ENCODE measurements at regions not wholly inside any gene's neighbourhood (a gene's known extent, or its start where the extent isn't known, plus 50 kb on each side); places are given as distances from the start of the nearest gene placed in this dataset.
A peak's percentile ranks its signal among the peaks of the same experiment; 100 is the strongest.

DNA sequence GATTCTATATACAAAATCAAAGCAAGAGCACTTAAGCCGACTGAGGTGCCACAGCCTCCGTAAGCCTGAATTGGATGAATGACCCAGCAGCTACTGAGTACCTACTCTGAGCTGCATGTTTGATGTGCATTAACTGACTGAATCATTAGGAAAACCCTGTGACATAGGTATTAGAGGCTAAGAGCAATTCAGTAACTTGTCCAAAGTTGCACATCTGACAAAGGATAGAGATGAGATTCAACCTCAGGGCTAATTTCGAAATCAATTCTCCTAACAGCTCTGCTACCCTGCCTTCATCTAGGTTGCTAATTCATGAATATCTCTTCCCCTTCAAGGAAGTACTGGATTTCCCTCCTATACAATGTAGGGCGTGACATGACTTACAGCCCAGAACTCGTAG is 89.1 kb upstream of the GLIS3 start:
- Mint-ChIP-seq H3K4me3 (no peak overlapping the region), H3K36me3 (no peaks in the 10 kb centered on the region), H3K27me3 (peaks cover 4% of the 10 kb centered on the region), H3K4me1 (ENCODE audit: unreplicated experiment) (no peaks in the 10 kb centered on the region), H3K27ac (no peak overlapping the region), H3K9me3 (no peaks in the 10 kb centered on the region)
- TF ChIP-seq, protein P1, sequence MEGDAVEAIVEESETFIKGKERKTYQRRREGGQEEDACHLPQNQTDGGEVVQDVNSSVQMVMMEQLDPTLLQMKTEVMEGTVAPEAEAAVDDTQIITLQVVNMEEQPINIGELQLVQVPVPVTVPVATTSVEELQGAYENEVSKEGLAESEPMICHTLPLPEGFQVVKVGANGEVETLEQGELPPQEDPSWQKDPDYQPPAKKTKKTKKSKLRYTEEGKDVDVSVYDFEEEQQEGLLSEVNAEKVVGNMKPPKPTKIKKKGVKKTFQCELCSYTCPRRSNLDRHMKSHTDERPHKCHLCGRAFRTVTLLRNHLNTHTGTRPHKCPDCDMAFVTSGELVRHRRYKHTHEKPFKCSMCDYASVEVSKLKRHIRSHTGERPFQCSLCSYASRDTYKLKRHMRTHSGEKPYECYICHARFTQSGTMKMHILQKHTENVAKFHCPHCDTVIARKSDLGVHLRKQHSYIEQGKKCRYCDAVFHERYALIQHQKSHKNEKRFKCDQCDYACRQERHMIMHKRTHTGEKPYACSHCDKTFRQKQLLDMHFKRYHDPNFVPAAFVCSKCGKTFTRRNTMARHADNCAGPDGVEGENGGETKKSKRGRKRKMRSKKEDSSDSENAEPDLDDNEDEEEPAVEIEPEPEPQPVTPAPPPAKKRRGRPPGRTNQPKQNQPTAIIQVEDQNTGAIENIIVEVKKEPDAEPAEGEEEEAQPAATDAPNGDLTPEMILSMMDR (conservative IDR thresholded peaks at IDR 0.05): no peak
- no peak for DNase-seq (ENCODE audit: extremely low spot score, unreplicated experiment)

DNA sequence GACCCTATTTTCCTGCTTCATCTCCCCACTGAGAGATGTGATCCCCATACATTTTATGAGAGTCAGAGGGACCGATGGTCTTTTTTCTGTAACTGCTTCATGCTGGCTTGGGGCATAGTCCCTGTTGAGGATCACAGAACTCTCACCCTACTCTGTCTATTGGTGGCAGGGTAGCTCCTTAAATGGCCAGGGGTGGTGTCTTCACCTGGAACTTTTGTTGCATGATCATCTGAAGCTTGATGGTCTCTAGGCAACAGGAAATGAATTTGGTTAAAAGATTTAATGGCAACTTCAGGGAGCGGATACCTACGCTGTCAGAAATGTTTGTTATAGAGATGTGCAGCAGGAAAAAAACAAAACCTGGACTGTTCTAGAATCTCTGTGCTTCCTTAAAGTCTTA is 87.0 kb upstream of the GLIS3 start:
- H3K27me3 Mint-ChIP-seq: peaks cover 4% of the 10 kb centered on the region

GRCh38 chr9:4384750-4385149 is 84.9 kb upstream of the GLIS3 start:
- Mint-ChIP-seq H3K27me3 (peaks cover 1% of the 10 kb centered on the region), H3K4me1 (ENCODE audit: unreplicated experiment) (peaks cover 8% of the 10 kb centered on the region), H3K36me3 (no peaks in the 10 kb centered on the region), H3K27ac (no peak overlapping the region), H3K4me3 (no peak overlapping the region), H3K9me3 (no peaks in the 10 kb centered on the region)
- TF ChIP-seq, protein P1 (conservative IDR thresholded peaks at IDR 0.05): no peak
- no peak for DNase-seq (ENCODE audit: extremely low spot score, unreplicated experiment)

More for the DNA sequence above, 87.0 kb upstream of the GLIS3 start:
- Mint-ChIP-seq H3K9me3 (no peaks in the 10 kb centered on the region), H3K27ac (no peak overlapping the region), H3K36me3 (no peaks in the 10 kb centered on the region), H3K4me3 (no peak overlapping the region), H3K4me1 (ENCODE audit: unreplicated experiment) (peaks cover 3% of the 10 kb centered on the region)
- TF ChIP-seq, protein P1 (conservative IDR thresholded peaks at IDR 0.05): no peak
- DNase-seq (ENCODE audit: extremely low spot score, unreplicated experiment): no peak

DNA sequence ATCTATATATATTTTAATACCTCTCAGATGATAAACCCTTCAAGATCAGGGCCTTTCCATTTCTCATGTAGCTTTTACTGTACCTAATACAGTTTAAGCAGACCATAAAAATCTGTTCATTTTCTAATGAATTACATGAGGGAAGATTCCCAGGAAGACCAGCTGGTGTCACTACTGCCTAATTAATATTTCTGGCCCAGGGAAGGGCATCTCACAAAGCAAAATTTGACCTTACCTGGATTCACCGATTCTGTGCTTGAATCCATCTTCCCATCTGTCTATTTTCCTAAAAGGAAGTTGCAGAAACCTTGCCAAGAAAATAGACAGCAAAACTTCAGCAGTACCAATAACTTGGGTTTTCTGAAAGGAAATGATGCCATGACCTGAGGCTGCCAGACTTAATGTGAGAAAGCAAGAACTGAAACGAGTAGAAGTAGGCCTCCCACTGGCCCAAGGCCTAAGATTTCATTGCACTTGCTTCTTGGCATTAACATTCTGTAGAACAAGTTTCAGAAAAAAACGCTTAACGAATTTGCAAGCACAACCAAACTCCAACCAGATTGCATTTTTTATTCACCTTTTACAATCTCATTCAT is 83.0 kb upstream of the GLIS3 start:
- H3K36me3 Mint-ChIP-seq: no peaks in the 10 kb centered on the region
- no peaks in the 10 kb centered on the region for H3K9me3 Mint-ChIP-seq
- H3K27me3 Mint-ChIP-seq: no peaks in the 10 kb centered on the region
- no peak overlapping the region for H3K27ac Mint-ChIP-seq
- DNase-seq (ENCODE audit: extremely low spot score, unreplicated experiment): no peak
- TF ChIP-seq, protein P1 (conservative IDR thresholded peaks at IDR 0.05): peak; percentile 74
- H3K4me1 Mint-ChIP-seq (ENCODE audit: unreplicated experiment): peaks cover 8% of the 10 kb centered on the region
- H3K4me3 Mint-ChIP-seq: no peak overlapping the region

DNA sequence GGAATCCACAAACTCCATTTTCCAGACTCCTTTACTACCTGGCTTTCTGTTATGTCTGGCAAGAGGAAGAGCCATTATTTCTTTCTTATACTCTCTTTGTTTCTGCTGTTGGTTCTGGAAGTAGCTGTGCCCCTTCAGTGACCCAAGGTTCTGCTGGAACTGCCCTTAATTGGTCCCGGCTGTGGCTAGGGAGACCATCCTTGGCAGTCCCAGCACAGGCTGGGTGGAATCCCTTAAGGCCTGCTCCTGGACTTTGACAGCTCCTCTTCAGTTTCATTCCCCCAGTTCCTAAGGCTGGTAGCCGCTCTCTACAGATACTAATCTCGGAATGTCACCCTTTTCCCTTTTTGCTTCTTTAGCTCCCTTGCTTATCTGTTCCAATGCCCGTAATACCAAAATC is 81.9 kb upstream of the GLIS3 start:
- no peak overlapping the region for H3K27ac Mint-ChIP-seq
- H3K4me3 Mint-ChIP-seq: no peak overlapping the region
- H3K27me3 Mint-ChIP-seq: no peaks in the 10 kb centered on the region
- no peak for DNase-seq (ENCODE audit: extremely low spot score, unreplicated experiment)
- peaks cover 8% of the 10 kb centered on the region for H3K4me1 Mint-ChIP-seq (ENCODE audit: unreplicated experiment)
- no peaks in the 10 kb centered on the region for H3K36me3 Mint-ChIP-seq
- TF ChIP-seq, protein P1 (conservative IDR thresholded peaks at IDR 0.05): no peak
- H3K9me3 Mint-ChIP-seq: no peaks in the 10 kb centered on the region

DNA sequence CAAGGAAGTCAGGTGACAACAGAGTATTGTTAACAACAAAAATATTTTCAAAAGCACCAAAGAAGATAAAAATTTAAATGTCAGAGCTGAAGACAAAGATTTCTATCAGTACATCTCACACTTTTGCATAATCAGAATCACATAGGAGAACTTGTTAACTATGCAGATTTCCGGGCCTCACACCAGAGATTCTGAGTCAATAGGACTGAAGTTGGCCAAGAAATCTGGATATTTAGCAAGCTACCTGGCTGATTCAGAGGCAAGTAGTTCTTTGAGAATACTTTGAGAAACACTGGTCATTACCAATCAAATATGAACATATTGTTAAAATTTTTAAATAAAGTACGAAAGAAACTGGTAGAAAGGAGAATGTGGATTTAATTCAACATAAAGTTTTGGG is 80.5 kb upstream of the GLIS3 start:
- Mint-ChIP-seq H3K36me3 (no peaks in the 10 kb centered on the region), H3K4me3 (no peak overlapping the region), H3K4me1 (ENCODE audit: unreplicated experiment) (peaks cover 8% of the 10 kb centered on the region), H3K27me3 (peaks cover 3% of the 10 kb centered on the region), H3K9me3 (no peaks in the 10 kb centered on the region), H3K27ac (no peak overlapping the region)
- DNase-seq (ENCODE audit: extremely low spot score, unreplicated experiment): no peak
- TF ChIP-seq, protein P1 (conservative IDR thresholded peaks at IDR 0.05): no peak

Data from type B pancreatic cell (in vitro differentiated cells).